Urothelium cell line (cell line): ENCODE measurements at regions not wholly inside any gene's neighbourhood (a gene's known extent, or its start where the extent isn't known, plus 50 kb on each side); places are given as distances from the start of the nearest gene placed in this dataset.
"Not testable (repeated sequence)": the region's sequence is repeated elsewhere in the genome, so short reads cannot be mapped to it uniquely, and the experiment has no call there.

Source experiments
- DNase-seq: peaks from one replicate; pipeline ENCODE4 v3.0.0; 2011; ENCODE audit warnings: low spot score, mixed read lengths
- FAIRE-seq: peaks from 2 replicates; lab custom pipeline; 2011; peaks lifted over from hg19 to GRCh38; lab: Jason Lieb, UNC

- not testable (repeated sequence) for FAIRE-seq, DNase-seq
These were observed 439.1 kb downstream of the SPATA31A7 start for GRCh38 chr9:61628951-61629350.

GRCh38 chr9:61634192-61634591 is 444.4 kb downstream of the SPATA31A7 start:
- DNase-seq (no peak), FAIRE-seq (no peak)

GRCh38 chr9:61664232-61664631 is 474.4 kb downstream of the SPATA31A7 start:
- not testable (repeated sequence) for DNase-seq, FAIRE-seq

GRCh38 chr9:61665330-61665751 is 475.5 kb downstream of the SPATA31A7 start:
- DNase-seq, result no peak
- FAIRE-seq, result no peak

- DNase-seq (no peak), FAIRE-seq (no peak)
These were observed 476.0 kb downstream of the SPATA31A7 start for GRCh38 chr9:61665829-61666228.

- no peak for DNase-seq
- no peak for FAIRE-seq
These were observed 476.5 kb downstream of the SPATA31A7 start for GRCh38 chr9:61666310-61666709.

GRCh38 chr9:61666849-61667371 is 477.1 kb downstream of the SPATA31A7 start:
- no peak for DNase-seq

DNA sequence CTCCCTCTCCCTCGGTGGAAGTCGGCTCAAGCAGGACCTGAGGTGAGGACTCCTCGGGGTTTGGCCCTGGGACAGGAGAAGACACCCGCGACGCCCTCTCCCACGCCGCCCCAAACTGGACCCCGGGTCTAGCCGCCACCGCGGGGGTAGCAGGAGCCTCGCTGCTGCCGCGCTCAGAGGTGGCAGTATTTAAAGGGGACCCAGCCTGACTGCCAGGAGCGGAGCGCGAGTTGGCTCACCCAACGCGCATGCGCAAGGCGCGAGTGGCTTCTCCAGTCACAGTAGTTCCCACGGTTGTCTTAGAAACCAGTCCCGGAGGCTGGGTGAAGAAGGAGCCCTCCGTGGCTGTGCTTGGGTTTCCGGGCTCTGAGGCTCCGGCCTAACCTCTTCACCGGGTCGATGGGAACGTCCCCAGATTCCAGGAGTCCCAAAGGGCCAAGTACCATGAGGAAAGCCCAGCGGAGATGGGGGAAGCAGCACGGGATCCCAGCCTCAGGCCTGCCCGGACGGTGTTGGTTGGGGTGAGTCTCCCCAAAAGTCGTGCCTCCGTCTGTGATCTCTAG is 477.8 kb downstream of the SPATA31A7 start:
- no peak for DNase-seq
- no peak for FAIRE-seq

More at GRCh38 chr9:61666849-61667371, 477.1 kb downstream of the SPATA31A7 start:
- no peak for FAIRE-seq

- not testable (repeated sequence) for FAIRE-seq, DNase-seq
These were observed 478.4 kb downstream of the SPATA31A7 start for GRCh38 chr9:61668201-61668600.

- FAIRE-seq, result no peak
- DNase-seq, result no peak
These were observed 479.0 kb downstream of the SPATA31A7 start for GRCh38 chr9:61668846-61669245.

DNA sequence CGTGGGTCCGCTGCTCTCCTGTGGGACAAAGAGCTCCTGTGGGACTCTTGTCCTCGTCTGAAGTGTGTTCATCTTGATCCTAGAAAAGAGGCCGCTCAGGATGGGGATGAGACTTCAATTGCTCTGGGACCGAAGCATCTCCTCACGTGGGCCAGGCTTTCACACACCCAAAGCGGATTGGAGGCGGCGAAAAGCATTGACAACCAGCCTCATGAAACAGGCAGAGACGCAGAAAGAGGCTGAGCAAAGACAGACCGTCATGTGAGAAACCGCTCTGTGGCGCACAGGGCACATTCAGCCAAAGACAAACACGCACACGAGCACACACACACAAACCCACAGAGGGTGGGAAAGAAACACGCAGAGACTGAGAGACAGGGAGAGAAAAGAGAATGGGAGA is 479.5 kb downstream of the SPATA31A7 start:
- FAIRE-seq (no peak), DNase-seq (no peak)

DNA sequence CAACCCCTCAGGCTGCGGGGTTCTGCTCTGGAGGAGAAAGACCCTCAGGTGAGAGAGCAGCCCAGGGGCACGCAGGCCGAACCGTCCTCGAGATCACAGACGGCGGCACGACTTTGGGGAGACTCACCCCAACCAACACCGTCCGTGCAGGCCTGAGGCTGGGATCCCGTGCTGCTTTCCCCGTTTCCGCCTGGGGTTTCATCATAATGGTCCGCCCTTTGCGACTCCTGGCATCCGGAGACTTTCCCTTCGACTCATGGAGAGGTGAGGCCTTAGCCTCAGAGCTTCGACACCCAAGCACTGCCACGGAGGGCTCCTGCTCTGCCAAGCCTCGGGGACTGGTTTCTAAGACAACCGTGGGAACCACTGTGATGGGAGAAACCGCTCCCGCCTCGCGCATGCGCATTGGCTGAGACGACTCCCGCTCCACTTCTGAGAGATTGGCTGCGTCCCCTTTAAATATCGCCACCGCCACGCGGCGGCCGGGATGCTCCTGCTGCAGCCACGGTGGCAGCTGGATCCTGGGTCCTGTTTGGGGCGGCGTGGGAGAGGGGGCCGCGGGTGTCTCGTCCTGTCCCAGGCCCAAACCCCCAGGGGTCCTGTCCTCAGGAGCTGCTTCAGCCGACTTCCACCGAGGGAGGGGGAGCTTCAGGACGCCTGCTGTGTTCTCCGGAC is 480.1 kb downstream of the SPATA31A7 start:
- FAIRE-seq, result not testable (repeated sequence)

GRCh38 chr9:61670616-61671015 is 480.8 kb downstream of the SPATA31A7 start:
- no peak for FAIRE-seq
- DNase-seq, result no peak

More for the DNA sequence above, 480.1 kb downstream of the SPATA31A7 start:
- peak; percentile 45 for DNase-seq

DNA sequence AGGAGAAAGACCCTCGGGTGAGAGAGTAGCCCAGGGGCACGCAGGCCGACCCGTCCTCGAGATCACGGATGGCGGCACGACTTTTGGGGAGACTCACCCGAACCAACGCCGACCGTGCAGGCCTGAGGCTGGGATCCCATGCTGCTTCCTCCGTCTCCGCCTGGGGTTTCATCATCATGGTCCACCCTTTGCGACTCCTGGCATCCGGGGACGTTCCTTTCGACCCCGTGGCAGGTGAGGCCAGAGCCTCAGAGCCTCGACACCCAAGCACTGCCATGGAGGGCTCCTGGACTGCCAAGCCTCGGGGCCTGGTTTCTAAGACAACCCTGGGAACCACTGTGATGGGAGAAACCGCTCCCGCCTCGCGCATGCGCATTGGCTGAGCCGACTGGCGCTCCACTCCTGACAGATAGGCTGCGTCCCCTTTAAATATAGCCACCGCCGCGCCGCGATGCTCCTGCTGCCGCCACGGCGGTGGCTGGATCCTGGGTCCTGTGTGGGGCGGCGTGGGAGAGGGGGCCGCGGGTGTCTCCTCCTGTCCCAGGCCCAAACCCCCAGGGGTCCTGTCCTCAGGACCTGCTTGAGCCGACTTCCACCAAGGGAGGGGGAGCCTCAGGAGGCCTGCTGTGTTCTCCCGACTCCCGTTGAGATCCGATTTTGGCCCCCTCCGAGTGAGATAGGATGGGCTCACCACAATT is 481.6 kb downstream of the SPATA31A7 start:
- DNase-seq, result peak; percentile 63
- peak; percentile 91 for FAIRE-seq

DNA sequence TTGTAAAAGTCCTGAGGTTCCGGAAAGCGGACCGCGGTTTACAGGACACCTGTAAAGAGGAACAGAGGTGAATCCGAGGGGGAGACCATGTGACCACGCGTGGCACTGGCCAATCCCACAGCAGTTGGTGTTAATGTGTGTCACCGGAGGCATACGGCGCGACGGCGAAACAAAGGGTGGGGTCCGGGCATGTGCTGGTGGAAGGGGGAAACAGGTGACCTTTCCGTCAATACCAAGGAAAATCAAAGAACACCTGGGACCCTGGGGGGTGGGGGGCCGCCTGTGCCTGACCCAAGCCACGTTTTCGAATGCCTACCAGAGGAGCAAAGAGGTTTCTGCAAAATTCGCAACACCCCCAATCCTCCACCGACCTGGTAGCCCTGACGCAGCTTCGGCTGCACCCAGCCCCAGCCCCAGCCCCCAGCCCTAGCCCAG is 482.3 kb downstream of the SPATA31A7 start:
- FAIRE-seq, DNase-seq: not testable (repeated sequence)

GRCh38 chr9:61672645-61673167 is 482.9 kb downstream of the SPATA31A7 start:
- not testable (repeated sequence) for FAIRE-seq, DNase-seq

DNA sequence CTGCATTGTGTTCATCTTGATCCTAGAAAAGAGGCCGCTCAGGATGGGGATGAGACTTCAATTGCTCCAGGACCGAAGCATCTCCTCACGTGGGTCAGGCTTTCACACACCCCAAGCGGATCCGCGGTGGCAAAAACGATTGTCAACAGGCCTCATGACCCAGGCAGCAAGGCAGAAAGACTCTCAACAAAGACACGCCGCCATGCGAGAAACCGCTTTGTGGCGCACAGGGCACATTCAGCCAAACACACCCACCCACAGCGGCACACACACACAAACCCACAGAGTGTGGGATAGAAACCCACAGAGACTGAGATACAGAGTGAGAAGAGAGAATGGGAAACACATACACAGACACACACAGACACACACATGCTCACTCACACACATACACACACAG is 483.4 kb downstream of the SPATA31A7 start:
- no peak for DNase-seq
- no peak for FAIRE-seq

DNA sequence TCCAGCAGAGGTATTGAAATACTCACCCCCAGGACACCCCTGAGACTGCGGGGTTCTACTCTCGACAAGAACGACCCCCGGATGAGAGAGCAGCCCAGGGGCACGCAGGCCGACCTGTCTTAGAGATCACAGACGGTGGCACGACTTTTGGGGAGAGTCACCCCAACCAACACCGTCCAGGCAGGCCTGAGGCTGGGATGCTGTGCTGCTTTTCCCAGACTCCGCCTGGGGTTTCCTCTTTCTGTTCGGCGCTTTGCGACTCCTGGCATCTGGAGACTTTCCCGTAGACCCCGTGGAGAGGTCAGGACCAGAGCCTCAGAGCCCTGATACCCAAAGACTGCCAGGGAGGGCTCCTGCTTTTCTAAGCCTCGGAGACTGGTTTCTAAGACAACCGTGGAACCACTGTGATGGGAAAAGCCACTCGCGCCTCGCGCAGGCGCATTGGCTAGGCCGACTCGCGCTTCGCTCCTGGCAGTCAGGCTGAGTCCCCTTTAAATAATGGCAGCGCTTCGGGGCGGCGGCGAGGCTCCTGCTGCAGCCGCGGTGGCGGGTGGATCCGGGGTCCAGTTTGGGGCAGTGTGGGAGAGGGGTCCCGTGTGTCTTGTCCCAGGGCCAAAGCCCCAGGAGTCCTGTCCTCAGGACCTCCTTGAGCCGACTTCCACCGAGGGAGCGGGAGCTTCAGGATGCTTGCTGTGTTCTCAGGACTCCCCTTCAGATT is 484.0 kb downstream of the SPATA31A7 start:
- FAIRE-seq, result no peak
- no peak for DNase-seq

DNA sequence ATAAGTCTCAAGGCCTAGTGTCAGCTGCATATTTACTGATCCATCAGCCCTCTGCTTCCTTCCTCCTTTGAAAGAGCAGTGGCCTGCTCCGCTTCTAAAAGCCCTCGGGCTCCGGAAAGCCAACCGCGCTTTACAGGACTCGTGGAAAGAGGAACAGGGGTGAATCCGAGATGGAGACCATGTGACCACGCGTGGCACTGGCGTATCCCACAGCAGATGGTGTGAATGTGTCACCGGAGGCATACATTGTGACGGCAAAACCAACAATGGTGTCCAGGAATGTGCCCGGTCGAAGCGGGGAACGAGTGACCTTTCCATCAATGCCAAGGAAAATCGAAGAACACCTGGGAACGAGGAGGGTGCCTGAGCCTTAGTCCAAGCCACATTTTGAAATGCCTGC is 484.6 kb downstream of the SPATA31A7 start:
- FAIRE-seq (no peak), DNase-seq (no peak)

DNA sequence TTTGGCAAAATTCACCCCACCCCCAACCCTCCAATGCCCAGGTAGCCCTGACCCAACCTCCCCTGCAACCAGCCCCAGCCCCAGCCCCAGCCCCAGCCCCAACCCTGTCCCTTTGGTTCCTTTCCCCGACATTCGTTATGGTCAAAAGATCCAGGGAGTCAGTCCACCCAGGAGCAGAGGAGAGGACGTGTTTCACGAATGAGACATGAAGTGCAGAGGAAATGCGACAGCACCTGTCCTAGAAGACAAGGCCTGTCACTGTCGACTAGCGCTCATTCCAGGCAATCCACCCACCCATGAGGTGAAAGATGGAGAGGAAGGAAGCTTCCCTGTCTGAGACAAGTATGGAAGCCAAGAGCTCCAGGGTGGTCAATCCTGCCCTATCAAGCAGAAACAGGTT is 485.0 kb downstream of the SPATA31A7 start:
- DNase-seq (no peak), FAIRE-seq (no peak)
